WTC11 (cell line): ENCODE measurements at regions not wholly inside any gene's neighbourhood (a gene's known extent, or its start where the extent isn't known, plus 50 kb on each side); places are given as distances from the start of the nearest gene placed in this dataset.

ENCODE experiments used
- ESRRA ChIP-seq: sonication (generic); formaldehyde crosslinking; IDR thresholded peaks from 2 replicates; pipeline ENCODE4 v1.8.1; 2022; ENCODE audit warnings: mild to moderate bottlenecking, missing genetic modification reagents, borderline replicate concordance
- HMGA2 ChIP-seq: fragments of 250-450 bp; sonication (Bioruptor Pico); IDR thresholded peaks from 2 replicates; pipeline ENCODE4 v1.4.0; 2021; ENCODE audit warnings: mild to moderate bottlenecking, moderate library complexity
- NFYB ChIP-seq: sonication (generic); formaldehyde crosslinking; conservative IDR thresholded peaks from 2 replicates; pipeline ENCODE4 v1.8.0; 2022; ENCODE audit warnings: low read depth, missing genetic modification reagents
- PRRX2 ChIP-seq: fragments of 250-450 bp; sonication (Bioruptor Pico); IDR thresholded peaks from 2 replicates; pipeline ENCODE4 v1.8.0; 2021; ENCODE audit warnings: mild to moderate bottlenecking
- SP1 ChIP-seq: sonication (generic); formaldehyde crosslinking; conservative IDR thresholded peaks from 2 replicates; pipeline ENCODE4 v1.8.1; 2022; ENCODE audit warnings: missing genetic modification reagents
- ZNF423 ChIP-seq: fragments of 250-450 bp; sonication (Bioruptor Pico); IDR thresholded peaks from 2 replicates; pipeline ENCODE4 v2.1.2; 2022; ENCODE audit warnings: mild to moderate bottlenecking, moderate library complexity
- TF ChIP-seq, protein P1 (sequence below): sonication (generic); formaldehyde crosslinking; IDR thresholded peaks from 2 replicates; pipeline ENCODE4 v1.8.0; 2022; ENCODE audit warnings: mild to moderate bottlenecking, missing genetic modification reagents
- TF ChIP-seq, protein P2 (sequence below): sonication (generic); formaldehyde crosslinking; IDR thresholded peaks from 2 replicates; pipeline ENCODE4 v1.8.0; 2022; ENCODE audit warnings: mild to moderate bottlenecking, missing genetic modification reagents
- TF ChIP-seq, protein P3 (sequence below): fragments of 200-600 bp; IDR thresholded peaks from 2 replicates; pipeline ENCODE4 v1.8.0; 2022; ENCODE audit warnings: antibody characterized with exemption
- TF ChIP-seq, protein P4 (sequence below): sonication (generic); formaldehyde crosslinking; IDR thresholded peaks from 2 replicates; pipeline ENCODE4 v1.8.0; 2022; ENCODE audit warnings: mild to moderate bottlenecking, missing genetic modification reagents
- TF ChIP-seq, protein P5 (sequence below): sonication (generic); formaldehyde crosslinking; IDR thresholded peaks from 2 replicates; pipeline ENCODE4 v1.8.1; 2022; ENCODE audit warnings: mild to moderate bottlenecking, missing genetic modification reagents, moderate library complexity, borderline replicate concordance
- TF ChIP-seq, protein P6 (sequence below): sonication (generic); formaldehyde crosslinking; conservative IDR thresholded peaks from 2 replicates; pipeline ENCODE4 v1.8.1; 2022; ENCODE audit warnings: mild to moderate bottlenecking, missing genetic modification reagents

DNA sequence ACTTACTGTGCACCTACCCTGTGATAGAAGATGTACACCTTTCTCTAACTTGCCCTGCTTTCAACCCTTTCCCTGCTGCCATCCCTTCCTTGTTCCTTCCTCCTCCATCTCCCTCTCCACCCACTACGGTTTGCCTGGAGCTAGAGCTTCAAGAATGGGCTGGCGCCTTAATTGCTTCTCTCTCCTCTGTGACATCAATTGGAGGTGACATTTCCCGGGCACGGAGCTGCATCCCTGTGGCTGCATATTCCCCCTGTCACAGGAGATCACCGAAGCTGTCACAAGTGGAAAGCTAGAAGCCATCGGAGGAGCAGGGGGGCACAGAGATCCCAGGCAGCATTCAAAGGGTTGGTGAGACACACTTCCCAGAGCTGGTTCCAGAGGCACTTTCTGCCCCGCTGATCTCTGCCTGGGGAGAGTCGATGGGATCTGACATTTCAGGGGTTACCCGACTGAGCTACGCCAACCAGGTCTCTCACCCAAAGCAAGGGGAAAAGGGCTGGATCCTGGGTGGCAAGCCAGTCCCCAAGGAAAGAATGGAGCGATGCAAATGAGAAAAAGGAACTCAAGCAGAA is 604.9 kb downstream of the MED13L start:
- TF ChIP-seq, protein P1, sequence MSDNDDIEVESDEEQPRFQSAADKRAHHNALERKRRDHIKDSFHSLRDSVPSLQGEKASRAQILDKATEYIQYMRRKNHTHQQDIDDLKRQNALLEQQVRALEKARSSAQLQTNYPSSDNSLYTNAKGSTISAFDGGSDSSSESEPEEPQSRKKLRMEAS (CRISPR knock-in tag) = no peak
- TF ChIP-seq ZNF423 (CRISPR knock-in tag) (no peak), PRRX2 (CRISPR knock-in tag) (no peak), HMGA2 (CRISPR knock-in tag) (no peak), NFYB (CRISPR knock-in tag) (no peak), SP1 (CRISPR knock-in tag) (no peak), ESRRA (CRISPR knock-in tag) (no peak)
- TF ChIP-seq, protein P2, sequence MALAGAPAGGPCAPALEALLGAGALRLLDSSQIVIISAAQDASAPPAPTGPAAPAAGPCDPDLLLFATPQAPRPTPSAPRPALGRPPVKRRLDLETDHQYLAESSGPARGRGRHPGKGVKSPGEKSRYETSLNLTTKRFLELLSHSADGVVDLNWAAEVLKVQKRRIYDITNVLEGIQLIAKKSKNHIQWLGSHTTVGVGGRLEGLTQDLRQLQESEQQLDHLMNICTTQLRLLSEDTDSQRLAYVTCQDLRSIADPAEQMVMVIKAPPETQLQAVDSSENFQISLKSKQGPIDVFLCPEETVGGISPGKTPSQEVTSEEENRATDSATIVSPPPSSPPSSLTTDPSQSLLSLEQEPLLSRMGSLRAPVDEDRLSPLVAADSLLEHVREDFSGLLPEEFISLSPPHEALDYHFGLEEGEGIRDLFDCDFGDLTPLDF (CRISPR knock-in tag) = no peak
- TF ChIP-seq, protein P3, sequence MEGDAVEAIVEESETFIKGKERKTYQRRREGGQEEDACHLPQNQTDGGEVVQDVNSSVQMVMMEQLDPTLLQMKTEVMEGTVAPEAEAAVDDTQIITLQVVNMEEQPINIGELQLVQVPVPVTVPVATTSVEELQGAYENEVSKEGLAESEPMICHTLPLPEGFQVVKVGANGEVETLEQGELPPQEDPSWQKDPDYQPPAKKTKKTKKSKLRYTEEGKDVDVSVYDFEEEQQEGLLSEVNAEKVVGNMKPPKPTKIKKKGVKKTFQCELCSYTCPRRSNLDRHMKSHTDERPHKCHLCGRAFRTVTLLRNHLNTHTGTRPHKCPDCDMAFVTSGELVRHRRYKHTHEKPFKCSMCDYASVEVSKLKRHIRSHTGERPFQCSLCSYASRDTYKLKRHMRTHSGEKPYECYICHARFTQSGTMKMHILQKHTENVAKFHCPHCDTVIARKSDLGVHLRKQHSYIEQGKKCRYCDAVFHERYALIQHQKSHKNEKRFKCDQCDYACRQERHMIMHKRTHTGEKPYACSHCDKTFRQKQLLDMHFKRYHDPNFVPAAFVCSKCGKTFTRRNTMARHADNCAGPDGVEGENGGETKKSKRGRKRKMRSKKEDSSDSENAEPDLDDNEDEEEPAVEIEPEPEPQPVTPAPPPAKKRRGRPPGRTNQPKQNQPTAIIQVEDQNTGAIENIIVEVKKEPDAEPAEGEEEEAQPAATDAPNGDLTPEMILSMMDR = no peak
- TF ChIP-seq, protein P4, sequence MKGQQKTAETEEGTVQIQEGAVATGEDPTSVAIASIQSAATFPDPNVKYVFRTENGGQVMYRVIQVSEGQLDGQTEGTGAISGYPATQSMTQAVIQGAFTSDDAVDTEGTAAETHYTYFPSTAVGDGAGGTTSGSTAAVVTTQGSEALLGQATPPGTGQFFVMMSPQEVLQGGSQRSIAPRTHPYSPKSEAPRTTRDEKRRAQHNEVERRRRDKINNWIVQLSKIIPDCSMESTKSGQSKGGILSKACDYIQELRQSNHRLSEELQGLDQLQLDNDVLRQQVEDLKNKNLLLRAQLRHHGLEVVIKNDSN (CRISPR knock-in tag) = no peak
- TF ChIP-seq, protein P5, sequence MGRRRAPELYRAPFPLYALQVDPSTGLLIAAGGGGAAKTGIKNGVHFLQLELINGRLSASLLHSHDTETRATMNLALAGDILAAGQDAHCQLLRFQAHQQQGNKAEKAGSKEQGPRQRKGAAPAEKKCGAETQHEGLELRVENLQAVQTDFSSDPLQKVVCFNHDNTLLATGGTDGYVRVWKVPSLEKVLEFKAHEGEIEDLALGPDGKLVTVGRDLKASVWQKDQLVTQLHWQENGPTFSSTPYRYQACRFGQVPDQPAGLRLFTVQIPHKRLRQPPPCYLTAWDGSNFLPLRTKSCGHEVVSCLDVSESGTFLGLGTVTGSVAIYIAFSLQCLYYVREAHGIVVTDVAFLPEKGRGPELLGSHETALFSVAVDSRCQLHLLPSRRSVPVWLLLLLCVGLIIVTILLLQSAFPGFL (CRISPR knock-in tag) = no peak
- TF ChIP-seq, protein P6, sequence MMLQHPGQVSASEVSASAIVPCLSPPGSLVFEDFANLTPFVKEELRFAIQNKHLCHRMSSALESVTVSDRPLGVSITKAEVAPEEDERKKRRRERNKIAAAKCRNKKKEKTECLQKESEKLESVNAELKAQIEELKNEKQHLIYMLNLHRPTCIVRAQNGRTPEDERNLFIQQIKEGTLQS (CRISPR knock-in tag) = no peak
